Motor neuron (in vitro differentiated cells): ENCODE measurements at regions not wholly inside any gene's neighbourhood (a gene's known extent, or its start where the extent isn't known, plus 50 kb on each side); places are given as distances from the start of the nearest gene placed in this dataset.
"Not testable (repeated sequence)": the region's sequence is repeated elsewhere in the genome, so short reads cannot be mapped to it uniquely, and the experiment has no call there.

ENCODE experiments used
- ATAC-seq, 8 experiments: fragments of 200-7000 bp; cut with Tn5 transposase; replicated peaks in 6 of 8; 2 replicates each; pipeline ENCODE4 v1.8.0; 2021; ENCODE audit warnings: mild to moderate bottlenecking in 8 of 8, moderate library complexity in 8 of 8
- H3K27ac ChIP-seq, 2 donors: fragments of 250-450 bp; sonication (Bioruptor Pico); 2 replicates each; pipeline ENCODE4 v1.9.0; 2021; ENCODE audit warnings: antibody characterized with exemption in 2 of 2, mild to moderate bottlenecking in 2 of 2, moderate library complexity in 1 of 2
- H3K4me1 ChIP-seq, 2 donors: fragments of 250-450 bp; sonication (Bioruptor Pico); replicated peaks in 1 of 2; 2 replicates each; pipeline ENCODE4 v1.6.1; 2021; ENCODE audit warnings: antibody characterized with exemption in 2 of 2, mild to moderate bottlenecking in 2 of 2, moderate library complexity in 1 of 2
- H3K4me3 ChIP-seq, 5 donors: fragments of 250-450 bp; sonication (Bioruptor Pico); 2 replicates each; pipeline ENCODE4 v1.9.0; 2021; ENCODE audit warnings: antibody characterized with exemption in 5 of 5, mild to moderate bottlenecking in 5 of 5, moderate library complexity in 4 of 5
- WGBS, 10 experiments: fragments of 450-650 bp; shearing (Covaris generic); methylation state at CpG; one replicate each; pipeline ENCODE4 v1.0.0; 2022; 5-methylcytosine and 5-hydroxymethylcytosine counted together
- in situ Hi-C, 9 experiments: fragments of 400-800 bp; cut with MboI; loops; one replicate each; pipeline ENCODE4 v1.15.0; 2021; ENCODE audit warnings: low sequenced_read_pairs in 9 of 9, low pct_unique_long_range_greater_than_20kb in 2 of 9; ENCODE audit not compliant: unreplicated experiment in 9 of 9

DNA sequence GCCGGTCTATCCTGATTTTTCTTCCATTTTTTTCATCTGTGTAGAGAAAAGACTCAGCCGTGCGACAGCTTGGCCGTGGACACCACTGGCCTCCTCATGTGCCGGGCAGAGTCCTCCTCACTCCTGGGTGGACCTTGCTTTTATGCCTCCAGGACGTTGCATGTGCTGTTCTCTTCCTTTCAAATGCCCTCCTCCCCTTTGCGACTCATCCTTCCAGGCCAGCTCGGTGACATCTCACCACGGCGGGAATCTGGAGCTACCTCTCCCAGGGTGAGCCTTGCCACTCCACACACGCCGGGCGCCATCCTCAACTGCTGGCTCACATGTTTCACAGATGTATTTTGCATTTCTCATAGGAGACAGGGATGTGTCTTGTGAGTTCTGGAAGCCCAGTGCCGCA lies 198.5 kb upstream of the HDAC4 start:
- no peak overlapping the region for H3K27ac ChIP-seq
- in situ Hi-C loops, result no loop called here
- H3K4me1 ChIP-seq, result peaks cover 33 to 36% of the 10 kb centered on the region in 2 donors
- ATAC-seq, result no peak
- 23 to 100% (median 80%) methylated on average over 1 to 13 of the region's 14 CpGs; no CpG with 5 or more reads in 1 of the 10 experiments for WGBS, 10 experiments
- no peak overlapping the region for H3K4me3 ChIP-seq

GRCh38 chr2:239598732-239599090 lies 197.9 kb upstream of the HDAC4 start:
- 46 to 78% (median 71%) methylated on average over 2 to 4 of the region's 5 CpGs; no CpG with 5 or more reads in 6 of the 10 experiments for WGBS, 10 experiments
- H3K4me1 ChIP-seq, result peaks cover 33 to 36% of the 10 kb centered on the region in 2 donors
- no peak overlapping the region for H3K27ac ChIP-seq
- no peak overlapping the region for H3K4me3 ChIP-seq
- no peak for ATAC-seq
- in situ Hi-C loops, result no loop called here

GRCh38 chr2:239598011-239598731 lies 197.4 kb upstream of the HDAC4 start:
- 55 to 95% (median 80%) methylated on average over 2 to 15 of the region's 23 CpGs; no CpG with 5 or more reads in 2 of the 10 experiments for WGBS, 10 experiments
- Histone ChIP-seq H3K4me1 (peaks cover 33 to 36% of the 10 kb centered on the region in 2 donors), H3K4me3 (no peak overlapping the region), H3K27ac (no peak overlapping the region)
- no peak for ATAC-seq
- in situ Hi-C loops, result no loop called here

- no peak for ATAC-seq
- Histone ChIP-seq H3K4me1 (peaks cover 30 to 33% of the 10 kb centered on the region in 2 donors), H3K4me3 (no peak overlapping the region), H3K27ac (no peak overlapping the region)
- WGBS, 10 experiments, result 28 to 100% (median 92%) methylated on average over 2 of the region's 6 CpGs; no CpG with 5 or more reads in 6 of the 10 experiments
- in situ Hi-C loops, result no loop called here
Observed at GRCh38 chr2:239597216-239597615, 196.4 kb upstream of the HDAC4 start.

GRCh38 chr2:239596792-239597191 lies 196.0 kb upstream of the HDAC4 start:
- peak overlapping the region in 1 of 2 donors; percentile 19 for H3K27ac ChIP-seq
- peaks cover 26 to 28% of the 10 kb centered on the region in 2 donors for H3K4me1 ChIP-seq
- 20 to 93% (median 81%) methylated on average over 1 to 7 of the region's 11 CpGs; no CpG with 5 or more reads in 4 of the 10 experiments for WGBS, 10 experiments
- no peak overlapping the region for H3K4me3 ChIP-seq
- in situ Hi-C loops, result no loop called here
- ATAC-seq, result no peak

GRCh38 chr2:239596253-239596652 lies 195.4 kb upstream of the HDAC4 start:
- peak; percentile 78 to 97 (median 84) for ATAC-seq
- in situ Hi-C loops, result no loop called here
- H3K4me1 ChIP-seq, result peaks cover 22 to 23% of the 10 kb centered on the region in 2 donors
- H3K4me3 ChIP-seq, result no peak overlapping the region
- 0 to 68% (median 29%) methylated on average over 1 to 4 of the region's 4 CpGs; no CpG with 5 or more reads in 5 of the 10 experiments for WGBS, 10 experiments
- H3K27ac ChIP-seq, result no peak overlapping the region

- 0 to 100% (median 71%) methylated on average over 1 to 5 of the region's 8 CpGs; no CpG with 5 or more reads in 4 of the 10 experiments for WGBS, 10 experiments
- H3K4me1 ChIP-seq, result peaks cover 18 to 22% of the 10 kb centered on the region in 2 donors
- no peak overlapping the region for H3K4me3 ChIP-seq
- no peak overlapping the region for H3K27ac ChIP-seq
- in situ Hi-C loops, result no loop called here
- peak in 4 of 8 experiments; percentile 5 to 16 (median 6) for ATAC-seq
Observed at GRCh38 chr2:239595726-239596125, 194.9 kb upstream of the HDAC4 start.

DNA sequence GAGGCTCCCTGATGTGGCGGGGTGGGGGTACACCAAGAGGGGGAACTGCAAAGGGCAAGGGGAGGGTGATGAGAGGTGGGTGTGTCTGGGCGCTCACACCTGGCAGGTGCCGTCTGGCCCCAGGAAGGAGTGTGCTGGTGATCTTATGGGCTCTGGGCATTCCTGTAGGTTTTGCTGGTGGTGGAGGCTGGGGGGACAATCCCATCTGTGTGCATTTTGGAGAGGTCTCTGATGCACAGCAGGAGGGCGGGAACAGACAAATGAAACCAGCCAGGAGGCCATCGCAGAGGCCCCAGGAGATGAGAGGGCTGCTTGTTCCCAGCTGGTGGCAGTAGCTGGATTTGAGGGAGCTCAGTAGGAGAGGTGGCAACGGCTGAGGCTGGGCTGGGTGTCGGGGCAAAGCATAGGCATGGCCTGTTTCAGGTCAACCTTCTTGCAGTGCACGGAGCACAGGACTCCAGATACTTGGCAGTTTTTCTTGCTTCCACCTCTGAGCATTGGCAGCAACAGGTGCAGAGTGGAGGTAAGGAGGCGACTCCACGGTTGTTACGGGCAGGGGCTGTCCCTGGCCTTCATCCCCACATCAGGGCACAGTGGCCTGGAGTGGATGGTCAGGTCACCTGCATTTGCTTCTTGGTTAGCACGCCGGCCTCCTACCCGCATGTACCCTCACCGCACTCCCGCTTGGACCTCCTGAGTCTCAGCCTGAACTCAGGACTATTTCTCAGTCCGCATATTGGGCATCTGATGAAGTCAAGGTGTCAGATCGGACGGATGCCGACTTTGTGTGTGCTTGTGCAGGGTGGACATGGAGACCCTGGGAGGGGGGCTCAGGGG lies 194.2 kb upstream of the HDAC4 start:
- 60 to 96% (median 87%) methylated on average over 1 to 5 of the region's 20 CpGs; no CpG with 5 or more reads in 5 of the 10 experiments for WGBS, 10 experiments
- no peak overlapping the region for H3K4me3 ChIP-seq
- peaks cover 16 to 20% of the 10 kb centered on the region in 2 donors for H3K4me1 ChIP-seq
- no peak for ATAC-seq
- in situ Hi-C loops, result no loop called here
- no peak overlapping the region for H3K27ac ChIP-seq

DNA sequence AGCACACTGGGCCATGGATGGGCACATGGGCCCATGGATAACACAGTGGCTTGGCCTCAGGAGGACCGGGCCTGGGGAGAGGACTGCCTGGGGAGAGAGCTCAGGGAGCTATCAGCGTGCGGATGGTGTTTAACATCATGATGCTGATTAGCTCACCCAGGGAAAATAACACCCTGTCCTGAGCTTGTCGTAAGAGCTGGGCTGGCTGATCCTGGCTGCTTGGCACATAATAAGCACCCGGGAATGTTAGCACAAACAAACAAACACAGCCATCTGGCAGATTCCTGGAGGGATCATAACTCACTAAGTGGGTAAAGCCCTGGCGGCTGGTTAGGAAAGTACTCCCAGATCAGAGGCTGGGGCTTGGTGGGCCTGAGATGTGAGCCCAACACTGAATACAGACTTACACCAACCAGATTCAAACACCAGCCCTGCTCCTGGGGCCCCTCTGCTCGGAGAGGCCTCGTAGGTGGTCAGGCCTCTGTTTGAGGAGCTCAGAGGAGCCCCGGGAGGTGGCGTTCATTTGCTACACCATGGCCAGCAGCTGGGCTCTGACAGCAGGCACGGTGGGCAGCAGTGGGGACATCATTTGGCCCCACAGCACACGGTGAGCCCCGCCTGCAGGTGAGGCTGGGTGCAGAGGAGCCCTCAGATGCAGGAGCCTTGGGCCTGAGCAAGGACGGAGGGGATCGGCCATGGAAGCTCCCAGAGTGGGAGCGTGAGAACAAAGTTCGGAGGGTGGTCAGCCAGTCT lies 193.4 kb upstream of the HDAC4 start:
- Histone ChIP-seq H3K4me1 (peaks cover 16 to 20% of the 10 kb centered on the region in 2 donors), H3K27ac (no peak overlapping the region), H3K4me3 (no peak overlapping the region)
- in situ Hi-C loops, result no loop called here
- ATAC-seq, result peak in 5 of 8 experiments; percentile 8 to 50 (median 22)
- 0 to 100% (median 92%) methylated on average over 1 to 5 of the region's 17 CpGs; no CpG with 5 or more reads in 3 of the 10 experiments for WGBS, 10 experiments

DNA sequence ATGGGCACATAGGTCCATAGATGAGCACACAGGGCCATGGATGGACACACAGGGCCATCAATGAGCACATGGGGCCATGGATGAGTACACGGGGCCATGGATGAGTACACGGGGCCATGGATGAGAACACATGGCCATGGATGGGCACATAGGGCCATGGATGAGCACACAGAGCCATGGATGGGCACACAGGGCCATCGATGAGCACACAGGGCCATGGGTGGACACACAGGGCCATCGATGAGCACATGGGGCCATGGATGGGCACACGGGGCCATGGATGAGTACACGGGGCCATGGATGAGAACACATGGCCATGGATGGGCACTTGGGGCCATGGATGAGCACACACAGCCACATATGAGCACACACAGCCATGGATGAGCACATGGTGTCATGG lies 192.6 kb upstream of the HDAC4 start:
- Histone ChIP-seq H3K4me1 (peaks cover 16 to 20% of the 10 kb centered on the region in 2 donors), H3K4me3 (no peak overlapping the region), H3K27ac (no peak overlapping the region)
- no peak for ATAC-seq
- in situ Hi-C loops, result no loop called here
- WGBS, 10 experiments, result 30 to 100% (median 70%) methylated on average over 2 to 4 of the region's 6 CpGs; no CpG with 5 or more reads in 3 of the 10 experiments

GRCh38 chr2:239592629-239593290 lies 191.9 kb upstream of the HDAC4 start:
- in situ Hi-C loops, ATAC-seq, H3K27ac ChIP-seq, H3K4me3 ChIP-seq: not testable (repeated sequence)
- 20 to 80% (median 64%) methylated on average over 1 to 5 of the region's 16 CpGs; no CpG with 5 or more reads in 6 of the 10 experiments for WGBS, 10 experiments
- peaks cover 16 to 20% of the 10 kb centered on the region in 2 donors for H3K4me1 ChIP-seq
